ENCODE measurements at regions not wholly inside any gene's neighbourhood (a gene's known extent, or its start where the extent isn't known, plus 50 kb on each side); places are given as distances from the start of the nearest gene placed in this dataset.

DNA sequence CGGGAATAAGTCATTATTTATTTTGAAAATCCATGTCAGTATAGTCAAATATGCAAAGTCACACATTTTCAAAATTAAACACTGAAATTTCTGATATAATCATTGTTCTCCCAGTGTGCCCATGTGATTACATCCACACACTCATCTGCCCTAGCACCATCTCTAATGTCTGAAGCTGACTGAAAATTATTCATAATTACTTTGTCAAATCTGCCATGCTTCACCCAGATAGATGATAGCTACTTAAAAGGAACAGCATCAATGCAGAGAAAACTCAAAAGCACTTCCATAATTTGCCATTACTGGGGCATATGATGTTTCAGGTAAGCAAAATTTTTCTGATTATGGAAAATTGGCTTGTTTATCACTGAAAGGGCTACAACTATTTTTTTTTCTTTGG, 1433.3 kb upstream of the IGFBP7 start:
- dilution Hi-C loops (cut with MboI; ENCODE audit: extremely low pct_ligation_motif_present, low sequenced_read_pairs) = no loop called here
- Histone ChIP-seq H3K9me1 (replicated peaks; ENCODE audit: control insufficient read depth, extremely low read depth, insufficient read depth, low read length) (no peaks in the 10 kb centered on the region), H3K79me2 (ENCODE audit: control insufficient read depth, insufficient read depth, low read length) (no peaks in the 10 kb centered on the region), H3K36me3 (ENCODE audit: control insufficient read depth in 2 of 2, extremely low read depth in 1 of 2, insufficient read depth in 2 of 2, low read length in 2 of 2) (no peaks in the 10 kb centered on the region), H3K4me1 (ENCODE audit: control insufficient read depth, extremely low read depth, insufficient read depth, low read length) (no peaks in the 10 kb centered on the region), H3K27me3 (ENCODE audit: control insufficient read depth in 2 of 2, insufficient read depth in 2 of 2, low read length in 2 of 2) (no peaks in the 10 kb centered on the region), H3K4me2 (ENCODE audit: insufficient read depth, low read length) (no peak overlapping the region), H3K9me3 (replicated peaks; ENCODE audit: control insufficient read depth, insufficient read depth, low read length) (peaks cover 2% of the 10 kb centered on the region), H3K27ac (ENCODE audit: insufficient read depth, low read depth, low read length) (no peak overlapping the region), H2AFZ (ENCODE audit: low read depth, low read length) (no peak overlapping the region), H3K4me3 (replicated peaks in 1 of 3; ENCODE audit: insufficient read depth in 1 of 3, low read depth in 1 of 3, low read length in 3 of 3) (no peak overlapping the region), H3K9ac (replicated peaks; ENCODE audit: extremely low read depth, insufficient read depth, low read length) (no peak overlapping the region), H4K20me1 (replicated peaks; ENCODE audit: control insufficient read depth, extremely low read depth, insufficient read depth, low read length) (no peaks in the 10 kb centered on the region)
- FAIRE-seq (no peak), DNase-seq (ENCODE audit: low read depth, low spot score) (no peak)
- POLR2A ChIA-PET = no interaction called here
- CTCF ChIA-PET = no interaction called here
- intact Hi-C loops (cut with micrococcal nuclease) = no loop called here
- TF ChIP-seq, protein P1, sequence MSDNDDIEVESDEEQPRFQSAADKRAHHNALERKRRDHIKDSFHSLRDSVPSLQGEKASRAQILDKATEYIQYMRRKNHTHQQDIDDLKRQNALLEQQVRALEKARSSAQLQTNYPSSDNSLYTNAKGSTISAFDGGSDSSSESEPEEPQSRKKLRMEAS (IDR thresholded peaks at IDR 0.05; ENCODE audit: insufficient read depth, insufficient read length) = no peak
- TF ChIP-seq MYC (IDR thresholded peaks at IDR 0.05; ENCODE audit: low read depth, low read length) (no peak), EZH2 (IDR thresholded peaks at IDR 0.05; ENCODE audit: borderline replicate concordance, low read depth, low read length, severe bottlenecking) (no peak), POLR2AphosphoS5 (IDR thresholded peaks at IDR 0.05; ENCODE audit: insufficient read depth, low read depth, low read length) (no peak), JUN (IDR thresholded peaks at IDR 0.05; ENCODE audit: borderline replicate concordance, insufficient read depth, insufficient read length, low read depth) (no peak), FOS (IDR thresholded peaks at IDR 0.05; ENCODE audit: borderline replicate concordance, insufficient read depth, low read length) (no peak), GATA2 (IDR thresholded peaks at IDR 0.05; ENCODE audit: insufficient read depth, insufficient read length, low read depth, low read length) (no peak), POLR2A (IDR thresholded peaks at IDR 0.05; ENCODE audit: low read depth, low read length) (no peak)
- TF ChIP-seq, protein P2, sequence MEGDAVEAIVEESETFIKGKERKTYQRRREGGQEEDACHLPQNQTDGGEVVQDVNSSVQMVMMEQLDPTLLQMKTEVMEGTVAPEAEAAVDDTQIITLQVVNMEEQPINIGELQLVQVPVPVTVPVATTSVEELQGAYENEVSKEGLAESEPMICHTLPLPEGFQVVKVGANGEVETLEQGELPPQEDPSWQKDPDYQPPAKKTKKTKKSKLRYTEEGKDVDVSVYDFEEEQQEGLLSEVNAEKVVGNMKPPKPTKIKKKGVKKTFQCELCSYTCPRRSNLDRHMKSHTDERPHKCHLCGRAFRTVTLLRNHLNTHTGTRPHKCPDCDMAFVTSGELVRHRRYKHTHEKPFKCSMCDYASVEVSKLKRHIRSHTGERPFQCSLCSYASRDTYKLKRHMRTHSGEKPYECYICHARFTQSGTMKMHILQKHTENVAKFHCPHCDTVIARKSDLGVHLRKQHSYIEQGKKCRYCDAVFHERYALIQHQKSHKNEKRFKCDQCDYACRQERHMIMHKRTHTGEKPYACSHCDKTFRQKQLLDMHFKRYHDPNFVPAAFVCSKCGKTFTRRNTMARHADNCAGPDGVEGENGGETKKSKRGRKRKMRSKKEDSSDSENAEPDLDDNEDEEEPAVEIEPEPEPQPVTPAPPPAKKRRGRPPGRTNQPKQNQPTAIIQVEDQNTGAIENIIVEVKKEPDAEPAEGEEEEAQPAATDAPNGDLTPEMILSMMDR (IDR thresholded peaks at IDR 0.05; ENCODE audit: extremely low read depth in 1 of 2, insufficient read depth in 1 of 2, low read depth in 1 of 2, low read length in 2 of 2) = no peak
- no TSS peak for BruUV-seq (replicated peaks)

All from endothelial cell of umbilical vein (primary cell).